Caco-2 (cell line): ENCODE measurements at regions not wholly inside any gene's neighbourhood (a gene's known extent, or its start where the extent isn't known, plus 50 kb on each side); places are given as distances from the start of the nearest gene placed in this dataset.
"Not testable (repeated sequence)": the region's sequence is repeated elsewhere in the genome, so short reads cannot be mapped to it uniquely, and the experiment has no call there.

Experiments used
- BruUV-seq: library from RNA; stranded (reverse); fragments of 400-500 nt; replicated peaks from 2 replicates; lab custom pipeline; 2021; lab: Mats Ljungman, UMichigan
- CTCF ChIA-PET: fragments of 300-600 bp; sonication (Branson Sonifier 250); formaldehyde crosslinking; loops from one replicate; lab custom pipeline; 2022; ENCODE audit warnings: antibody characterized with exemption; lab: Charles Lee
- POLR2A ChIA-PET: fragments of 300-600 bp; sonication (Branson Sonifier 250); formaldehyde crosslinking; loops from one replicate; lab custom pipeline; 2022; ENCODE audit warnings: antibody characterized with exemption; lab: Charles Lee
- DNase-seq, 2 experiments: peaks; one replicate each; pipeline versions ENCODE4 v3.0.0 to v3.0.0-alpha.2; 2020 to 2022
- H3K27me3 ChIP-seq: replicated peaks from 2 replicates; pipeline ENCODE4 v1.6.0; 2011; ENCODE audit warnings: low read length; ENCODE audit not compliant: control insufficient read depth, insufficient read depth
- H3K36me3 ChIP-seq: 2 replicates; pipeline ENCODE4 v1.5.1; 2011; ENCODE audit warnings: low read length; ENCODE audit not compliant: control insufficient read depth, insufficient read depth
- H3K4me1 ChIP-seq: fragments of 250-450 bp; sonication (Bioruptor Pico); 2 replicates; pipeline ENCODE4 v1.5.1; 2020; ENCODE audit warnings: mild to moderate bottlenecking
- H3K4me3 ChIP-seq: 2 replicates; pipeline ENCODE4 v1.5.1; 2011; ENCODE audit warnings: low read depth, mild to moderate bottlenecking, control low read depth, low read length
- H3K9me3 ChIP-seq: fragments of 250-450 bp; sonication (Bioruptor Pico); 2 replicates; pipeline ENCODE4 v1.5.1; 2020; ENCODE audit warnings: mild to moderate bottlenecking, moderate library complexity
- H3K27ac Mint-ChIP-seq: one replicate; pipeline ENCODE4 v1.8.0; 2022; ENCODE audit warnings: mixed read lengths; ENCODE audit not compliant: unreplicated experiment
- H3K27me3 Mint-ChIP-seq: one replicate; pipeline ENCODE4 v1.8.0; 2022; ENCODE audit warnings: mixed read lengths; ENCODE audit not compliant: insufficient read depth, unreplicated experiment
- H3K36me3 Mint-ChIP-seq: one replicate; pipeline ENCODE4 v1.8.0; 2022; ENCODE audit warnings: mild to moderate bottlenecking, mixed read lengths; ENCODE audit not compliant: insufficient read depth, unreplicated experiment
- H3K4me1 Mint-ChIP-seq: one replicate; pipeline ENCODE4 v1.8.0; 2022; ENCODE audit warnings: low read depth, mixed read lengths; ENCODE audit not compliant: unreplicated experiment
- H3K4me3 Mint-ChIP-seq: one replicate; pipeline ENCODE4 v1.8.0; 2022; ENCODE audit warnings: mild to moderate bottlenecking, moderate library complexity, mixed read lengths; ENCODE audit not compliant: unreplicated experiment
- H3K9me3 Mint-ChIP-seq: one replicate; pipeline ENCODE4 v1.8.0; 2022; ENCODE audit warnings: mixed read lengths; ENCODE audit not compliant: unreplicated experiment
- intact Hi-C: fragments of 100-400 bp; cut with micrococcal nuclease; formaldehyde crosslinking; loops from one replicate; pipeline ENCODE4 v1.10.0; 2022; ENCODE audit not compliant: unreplicated experiment
- TF ChIP-seq, protein P1 (sequence below), 2 experiments: fragments of 200-600 bp in 1 of 2; IDR thresholded peaks; 1 replicate in 1 of 2; 2 replicates in 1 of 2; pipeline versions ENCODE4 v1.5.1 to v1.8.0; 2011 to 2022; ENCODE audit warnings: antibody characterized with exemption in 1 of 2, control low read depth in 1 of 2, inconsistent platforms in 1 of 2, low read depth in 1 of 2, low read length in 1 of 2, mild to moderate bottlenecking in 1 of 2, moderate library complexity in 1 of 2; ENCODE audit not compliant: insufficient read depth in 1 of 2, severe bottlenecking in 1 of 2, unreplicated experiment in 1 of 2

- TF ChIP-seq, protein P1, sequence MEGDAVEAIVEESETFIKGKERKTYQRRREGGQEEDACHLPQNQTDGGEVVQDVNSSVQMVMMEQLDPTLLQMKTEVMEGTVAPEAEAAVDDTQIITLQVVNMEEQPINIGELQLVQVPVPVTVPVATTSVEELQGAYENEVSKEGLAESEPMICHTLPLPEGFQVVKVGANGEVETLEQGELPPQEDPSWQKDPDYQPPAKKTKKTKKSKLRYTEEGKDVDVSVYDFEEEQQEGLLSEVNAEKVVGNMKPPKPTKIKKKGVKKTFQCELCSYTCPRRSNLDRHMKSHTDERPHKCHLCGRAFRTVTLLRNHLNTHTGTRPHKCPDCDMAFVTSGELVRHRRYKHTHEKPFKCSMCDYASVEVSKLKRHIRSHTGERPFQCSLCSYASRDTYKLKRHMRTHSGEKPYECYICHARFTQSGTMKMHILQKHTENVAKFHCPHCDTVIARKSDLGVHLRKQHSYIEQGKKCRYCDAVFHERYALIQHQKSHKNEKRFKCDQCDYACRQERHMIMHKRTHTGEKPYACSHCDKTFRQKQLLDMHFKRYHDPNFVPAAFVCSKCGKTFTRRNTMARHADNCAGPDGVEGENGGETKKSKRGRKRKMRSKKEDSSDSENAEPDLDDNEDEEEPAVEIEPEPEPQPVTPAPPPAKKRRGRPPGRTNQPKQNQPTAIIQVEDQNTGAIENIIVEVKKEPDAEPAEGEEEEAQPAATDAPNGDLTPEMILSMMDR (IDR thresholded peaks at IDR 0.05; ENCODE audit: insufficient read depth in 1 of 2, low read depth in 1 of 2, low read length in 1 of 2, severe bottlenecking in 1 of 2, unreplicated experiment in 1 of 2) = no peak
- intact Hi-C loops = no loop called here
Observed at GRCh38 chr2:158878003-158878402, 82.9 kb downstream of the DAPL1 start.

DNA sequence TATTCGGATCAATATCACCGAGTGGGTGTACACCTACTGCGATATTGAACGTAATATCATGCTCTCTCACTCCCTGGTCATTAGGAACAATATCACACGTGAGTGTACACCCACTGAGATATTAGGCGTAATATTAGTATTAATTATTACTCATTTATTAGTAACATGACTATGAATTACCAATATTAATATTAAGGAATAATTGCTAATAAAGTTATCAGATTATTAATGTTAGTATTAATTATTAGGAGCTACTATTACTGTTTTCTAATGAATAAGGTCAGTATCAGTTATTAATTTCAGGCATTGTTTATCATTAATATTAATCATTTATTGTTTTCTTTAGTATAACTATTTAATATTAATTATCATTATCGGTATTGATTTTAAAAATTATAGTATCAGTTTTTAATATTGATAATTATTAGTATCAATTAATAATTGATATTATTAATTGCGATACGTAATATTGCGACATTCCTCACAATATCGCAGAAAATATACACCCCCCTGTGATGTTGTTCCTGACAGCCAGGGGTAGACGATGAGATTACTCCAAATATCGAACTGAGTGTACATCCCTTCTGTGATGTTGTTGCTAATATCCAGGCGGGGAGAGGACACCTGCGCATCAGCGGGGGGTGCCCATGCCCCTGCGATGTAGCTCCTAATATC is 84.2 kb downstream of the DAPL1 start:
- H3K9me3 Mint-ChIP-seq = no peaks in the 10 kb centered on the region
- H3K36me3 Mint-ChIP-seq = no peaks in the 10 kb centered on the region
- Histone ChIP-seq H3K36me3 (no peaks in the 10 kb centered on the region), H3K27me3 (no peaks in the 10 kb centered on the region), H3K9me3 (no peaks in the 10 kb centered on the region), H3K4me3 (no peak overlapping the region), H3K4me1 (no peaks in the 10 kb centered on the region)
- POLR2A ChIA-PET = no interaction called here
- H3K27ac Mint-ChIP-seq = no peak overlapping the region
- intact Hi-C loops = no loop called here
- no peak overlapping the region for H3K4me3 Mint-ChIP-seq
- TF ChIP-seq, protein P1 (IDR thresholded peaks at IDR 0.05; ENCODE audit: insufficient read depth in 1 of 2, low read depth in 1 of 2, low read length in 1 of 2, severe bottlenecking in 1 of 2, unreplicated experiment in 1 of 2) = no peak
- no TSS peak for BruUV-seq
- DNase-seq = no peak
- CTCF ChIA-PET = no interaction called here
- no peaks in the 10 kb centered on the region for H3K27me3 Mint-ChIP-seq
- H3K4me1 Mint-ChIP-seq = peaks cover 11% of the 10 kb centered on the region

More at GRCh38 chr2:158878003-158878402, 82.9 kb downstream of the DAPL1 start:
- Histone ChIP-seq H3K9me3 (no peaks in the 10 kb centered on the region), H3K4me3 (no peak overlapping the region), H3K27me3 (no peaks in the 10 kb centered on the region), H3K36me3 (no peaks in the 10 kb centered on the region), H3K4me1 (no peaks in the 10 kb centered on the region)
- H3K4me1 Mint-ChIP-seq = peaks cover 7% of the 10 kb centered on the region
- no peaks in the 10 kb centered on the region for H3K27me3 Mint-ChIP-seq
- ChIA-PET CTCF (no interaction called here), POLR2A (no interaction called here)
- H3K36me3 Mint-ChIP-seq = no peaks in the 10 kb centered on the region
- no peaks in the 10 kb centered on the region for H3K9me3 Mint-ChIP-seq
- H3K4me3 Mint-ChIP-seq = no peak overlapping the region
- no TSS peak for BruUV-seq
- DNase-seq = no peak
- H3K27ac Mint-ChIP-seq = no peak overlapping the region

DNA sequence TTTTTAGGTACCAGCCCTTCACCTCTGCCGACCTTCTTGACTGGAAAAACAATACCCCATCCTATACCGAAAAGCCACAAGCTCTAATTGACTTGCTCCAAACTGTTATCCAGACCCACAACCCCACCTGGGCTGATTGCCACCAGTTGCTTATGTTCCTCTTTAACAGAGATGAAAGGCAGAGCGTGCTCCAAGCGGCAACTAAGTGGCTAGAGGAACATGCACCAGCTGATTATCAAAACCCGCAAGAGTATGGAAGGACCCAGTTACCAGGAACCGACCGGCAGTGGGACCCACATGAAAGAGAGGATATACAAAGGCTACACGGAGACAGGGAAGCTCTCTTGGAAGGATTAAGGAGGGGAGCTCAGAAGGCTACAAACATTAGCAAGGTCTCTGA is 86.1 kb upstream of the TANC1 start:
- H3K27me3 Mint-ChIP-seq = no peaks in the 10 kb centered on the region
- TF ChIP-seq, protein P1 (IDR thresholded peaks at IDR 0.05; ENCODE audit: insufficient read depth in 1 of 2, low read depth in 1 of 2, low read length in 1 of 2, severe bottlenecking in 1 of 2, unreplicated experiment in 1 of 2) = no peak

GRCh38 chr2:158884552-158884951 is 83.9 kb upstream of the TANC1 start:
- CTCF ChIA-PET, H3K27me3 ChIP-seq, POLR2A ChIA-PET, H3K27me3 Mint-ChIP-seq, BruUV-seq, H3K36me3 ChIP-seq, H3K36me3 Mint-ChIP-seq, DNase-seq, H3K9me3 Mint-ChIP-seq, H3K4me3 ChIP-seq, H3K9me3 ChIP-seq: not testable (repeated sequence)
- Mint-ChIP-seq H3K27ac (peak overlapping the region; percentile 81), H3K4me3 (peak overlapping the region; percentile 59), H3K4me1 (peaks cover 26% of the 10 kb centered on the region)
- intact Hi-C loops = loop anchor here (2.0 kb wide), 1 partner anchor 130 kb away; no protein-coding TSS in a partner anchor
- peaks cover 11% of the 10 kb centered on the region for H3K4me1 ChIP-seq

More for the DNA sequence above, 86.1 kb upstream of the TANC1 start:
- no peak for DNase-seq
- BruUV-seq = no TSS peak
- intact Hi-C loops = no loop called here
- no peaks in the 10 kb centered on the region for H3K36me3 ChIP-seq
- ChIA-PET POLR2A (no interaction called here), CTCF (interaction anchor here (1.6 kb wide), 1 partner anchor 154 kb away, joined by 3 read pairs; no protein-coding TSS in a partner anchor)
- H3K27ac Mint-ChIP-seq = peak overlapping the region; percentile 23
- no peaks in the 10 kb centered on the region for H3K9me3 Mint-ChIP-seq
- peaks cover 26% of the 10 kb centered on the region for H3K4me1 Mint-ChIP-seq
- no peak overlapping the region for H3K4me3 Mint-ChIP-seq
- peaks cover 10% of the 10 kb centered on the region for H3K36me3 Mint-ChIP-seq
- no peaks in the 10 kb centered on the region for H3K27me3 ChIP-seq
- H3K9me3 ChIP-seq = no peaks in the 10 kb centered on the region
- peaks cover 11% of the 10 kb centered on the region for H3K4me1 ChIP-seq
- no peak overlapping the region for H3K4me3 ChIP-seq
